ENCODE measurements at regions not wholly inside any gene's neighbourhood (a gene's known extent, or its start where the extent isn't known, plus 50 kb on each side); places are given as distances from the start of the nearest gene placed in this dataset.

DNA sequence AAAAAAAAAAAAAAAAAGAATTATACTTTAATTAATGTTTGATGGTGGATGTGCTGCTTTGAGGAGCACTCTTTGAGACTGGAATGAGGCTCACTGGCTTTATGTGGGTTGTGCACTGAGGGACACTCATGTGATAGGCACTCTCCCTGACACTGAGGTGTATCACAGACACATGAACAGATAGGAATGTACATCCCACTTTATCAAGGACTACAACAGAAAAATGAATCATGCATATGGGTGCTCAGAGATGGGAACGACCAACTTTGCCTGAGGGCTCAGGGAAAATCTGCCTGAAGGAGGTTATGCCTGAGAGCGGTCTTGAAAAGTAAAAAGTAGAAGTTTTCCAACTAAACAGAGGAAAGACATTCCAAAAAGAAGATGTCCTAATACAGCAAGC lies 97.7 kb upstream of the RBPJ start (continued):
- TF ChIP-seq, protein P1, sequence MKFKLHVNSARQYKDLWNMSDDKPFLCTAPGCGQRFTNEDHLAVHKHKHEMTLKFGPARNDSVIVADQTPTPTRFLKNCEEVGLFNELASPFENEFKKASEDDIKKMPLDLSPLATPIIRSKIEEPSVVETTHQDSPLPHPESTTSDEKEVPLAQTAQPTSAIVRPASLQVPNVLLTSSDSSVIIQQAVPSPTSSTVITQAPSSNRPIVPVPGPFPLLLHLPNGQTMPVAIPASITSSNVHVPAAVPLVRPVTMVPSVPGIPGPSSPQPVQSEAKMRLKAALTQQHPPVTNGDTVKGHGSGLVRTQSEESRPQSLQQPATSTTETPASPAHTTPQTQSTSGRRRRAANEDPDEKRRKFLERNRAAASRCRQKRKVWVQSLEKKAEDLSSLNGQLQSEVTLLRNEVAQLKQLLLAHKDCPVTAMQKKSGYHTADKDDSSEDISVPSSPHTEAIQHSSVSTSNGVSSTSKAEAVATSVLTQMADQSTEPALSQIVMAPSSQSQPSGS (IDR thresholded peaks at IDR 0.05; ENCODE audit: low read length): no peak
- TF ChIP-seq BRCA1 (IDR thresholded peaks at IDR 0.05; ENCODE audit: low read depth, low read length) (no peak), PHF8 (conservative IDR thresholded peaks at IDR 0.05; ENCODE audit: low read depth, low read length) (no peak), HDAC2 (IDR thresholded peaks at IDR 0.05; ENCODE audit: borderline replicate concordance in 1 of 2, low read depth in 2 of 2, low read length in 2 of 2) (no peak)
- TF ChIP-seq, protein P2, sequence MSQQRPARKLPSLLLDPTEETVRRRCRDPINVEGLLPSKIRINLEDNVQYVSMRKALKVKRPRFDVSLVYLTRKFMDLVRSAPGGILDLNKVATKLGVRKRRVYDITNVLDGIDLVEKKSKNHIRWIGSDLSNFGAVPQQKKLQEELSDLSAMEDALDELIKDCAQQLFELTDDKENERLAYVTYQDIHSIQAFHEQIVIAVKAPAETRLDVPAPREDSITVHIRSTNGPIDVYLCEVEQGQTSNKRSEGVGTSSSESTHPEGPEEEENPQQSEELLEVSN (IDR thresholded peaks at IDR 0.05): no peak

Measured in H1 (cell line).